ENCODE measurements at regions not wholly inside any gene's neighbourhood (a gene's known extent, or its start where the extent isn't known, plus 50 kb on each side); places are given as distances from the start of the nearest gene placed in this dataset.
"Not testable (repeated sequence)": the region's sequence is repeated elsewhere in the genome, so short reads cannot be mapped to it uniquely, and the experiment has no call there.

- DNase-seq (ENCODE audit: low read depth): no peak
These were observed 438.9 kb downstream of the NAV3 start for GRCh38 chr12:78269620-78270019.

- peak; percentile 31 for DNase-seq (ENCODE audit: low read depth)
These were observed 440.9 kb downstream of the NAV3 start for GRCh38 chr12:78271546-78271945.

GRCh38 chr12:78275886-78276285, 445.2 kb downstream of the NAV3 start:
- no peak for DNase-seq (ENCODE audit: low read depth)

- no peak for DNase-seq (ENCODE audit: low read depth)
These were observed 448.1 kb downstream of the NAV3 start for GRCh38 chr12:78278706-78279190.

- DNase-seq (ENCODE audit: low read depth): no peak
These were observed 448.9 kb downstream of the NAV3 start for GRCh38 chr12:78279567-78279966.

- not testable (repeated sequence) for DNase-seq (ENCODE audit: low read depth)
These were observed 450.4 kb downstream of the NAV3 start for GRCh38 chr12:78281102-78281501.

- no peak for DNase-seq (ENCODE audit: low read depth)
These were observed 453.7 kb downstream of the NAV3 start for GRCh38 chr12:78284417-78284816.

GRCh38 chr12:78290606-78291345, 460.1 kb downstream of the NAV3 start:
- peak; percentile 92 for DNase-seq (ENCODE audit: low read depth)

- no peak for DNase-seq (ENCODE audit: low read depth)
These were observed 462.5 kb downstream of the NAV3 start for GRCh38 chr12:78293059-78293686.

GRCh38 chr12:78301282-78301681, 470.6 kb downstream of the NAV3 start:
- not testable (repeated sequence) for DNase-seq (ENCODE audit: low read depth)

- no peak for DNase-seq (ENCODE audit: low read depth)
These were observed 475.1 kb downstream of the NAV3 start for GRCh38 chr12:78305808-78306207.

GRCh38 chr12:78306236-78306635, 475.5 kb downstream of the NAV3 start:
- DNase-seq (ENCODE audit: low read depth): no peak

- DNase-seq (ENCODE audit: low read depth): no peak
These were observed 478.0 kb downstream of the NAV3 start for GRCh38 chr12:78308701-78309100.

GRCh38 chr12:78315028-78315427, 484.3 kb downstream of the NAV3 start:
- no peak for DNase-seq (ENCODE audit: low read depth)

GRCh38 chr12:78316136-78316535, 485.4 kb downstream of the NAV3 start:
- no peak for DNase-seq (ENCODE audit: low read depth)

- DNase-seq (ENCODE audit: low read depth): no peak
These were observed 486.2 kb downstream of the NAV3 start for GRCh38 chr12:78316631-78317468.

- DNase-seq (ENCODE audit: low read depth): no peak
These were observed 491.0 kb downstream of the NAV3 start for GRCh38 chr12:78321696-78322095.

GRCh38 chr12:78323226-78323625, 492.5 kb downstream of the NAV3 start:
- DNase-seq (ENCODE audit: low read depth): no peak

GRCh38 chr12:78324234-78324633, 493.5 kb downstream of the NAV3 start:
- no peak for DNase-seq (ENCODE audit: low read depth)

- DNase-seq (ENCODE audit: low read depth): no peak
These were observed 497.8 kb downstream of the NAV3 start for GRCh38 chr12:78328524-78328923.

- no peak for DNase-seq (ENCODE audit: low read depth)
These were observed 499.4 kb downstream of the NAV3 start for GRCh38 chr12:78330131-78330530.

- DNase-seq (ENCODE audit: low read depth): no peak
These were observed 500.5 kb downstream of the NAV3 start for GRCh38 chr12:78331181-78331580.

GRCh38 chr12:78331753-78332152, 501.1 kb downstream of the NAV3 start:
- peak; percentile 15 for DNase-seq (ENCODE audit: low read depth)

Measured in amniotic epithelial cell (primary cell).